HK-2 (cell line): ENCODE measurements at regions not wholly inside any gene's neighbourhood (a gene's known extent, or its start where the extent isn't known, plus 50 kb on each side); places are given as distances from the start of the nearest gene placed in this dataset.

Experiments
- DNase-seq: peaks from one replicate; pipeline ENCODE4 v3.0.0-alpha.2; 2018; ENCODE audit not compliant: unreplicated experiment

DNA sequence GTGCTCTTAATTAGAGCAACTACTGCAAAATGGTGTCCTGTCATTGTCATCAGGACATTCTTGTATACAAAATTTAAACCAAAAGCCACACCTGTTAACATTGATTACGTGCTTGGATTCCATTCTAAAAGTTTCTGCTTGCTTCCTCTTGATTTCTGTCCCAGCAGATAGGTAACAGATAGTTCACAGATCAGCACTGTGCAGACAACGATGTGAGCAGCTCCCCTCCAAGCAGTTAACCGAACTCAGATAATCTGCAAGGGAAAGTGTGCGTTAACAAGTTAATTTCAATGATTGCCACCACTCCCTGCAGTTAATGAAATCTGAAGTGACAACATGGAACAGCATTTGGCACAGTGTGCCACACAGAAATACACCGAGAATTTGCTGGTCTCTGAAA, 54.4 kb upstream of the RELL1 start:
- DNase-seq, result no peak

DNA sequence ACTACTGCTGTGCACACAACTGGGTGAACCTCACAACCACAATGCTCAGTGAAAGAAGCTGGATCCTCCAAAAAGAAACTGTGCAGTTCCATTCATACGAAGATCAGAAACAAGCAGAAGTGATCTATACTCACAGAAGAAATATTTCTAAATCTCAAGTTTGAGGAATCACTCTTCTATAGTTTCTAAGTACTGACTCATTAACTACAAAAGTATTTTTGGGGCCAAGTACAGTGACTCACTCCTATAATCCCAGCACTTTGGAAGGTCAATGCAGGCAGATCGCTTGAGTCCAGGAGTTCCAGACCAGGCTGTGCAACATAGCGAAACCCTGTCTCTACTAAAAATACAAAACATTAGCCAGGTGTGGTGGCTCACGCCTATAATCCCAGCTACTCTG, 51.3 kb upstream of the RELL1 start:
- no peak for DNase-seq
